Cardiac muscle cell (in vitro differentiated cells and primary cell): ENCODE measurements at regions not wholly inside any gene's neighbourhood (a gene's known extent, or its start where the extent isn't known, plus 50 kb on each side); places are given as distances from the start of the nearest gene placed in this dataset.

ENCODE experiments used
- DNase-seq, 2 donors: peaks; one replicate each; pipeline versions ENCODE4 v3.0.0 to v3.0.0-alpha.2; 2010 to 2017; ENCODE audit warnings: low read depth in 1 of 2, low spot score in 1 of 2
- H3K27ac ChIP-seq: fragments of 200-600 bp; sonication (generic); 2 replicates; pipeline ENCODE4 v1.5.1; 2016
- H3K27me3 ChIP-seq: fragments of 200-600 bp; sonication (generic); 2 replicates; pipeline ENCODE4 v1.6.0; 2016; ENCODE audit warnings: control low read depth
- H3K36me3 ChIP-seq: fragments of 200-600 bp; sonication (generic); 2 replicates; pipeline ENCODE4 v1.5.1; 2016; ENCODE audit warnings: control low read depth
- H3K4me1 ChIP-seq: fragments of 200-600 bp; sonication (generic); 2 replicates; pipeline ENCODE4 v1.8.1; 2017; ENCODE audit warnings: low read depth, mild to moderate bottlenecking, mixed run types
- H3K4me3 ChIP-seq: fragments of 200-600 bp; sonication (generic); 2 replicates; pipeline ENCODE4 v1.5.1; 2016; ENCODE audit warnings: mild to moderate bottlenecking
- H3K9me3 ChIP-seq: fragments of 200-600 bp; sonication (generic); 2 replicates; pipeline ENCODE4 v1.5.1; 2017; ENCODE audit warnings: low read depth, mild to moderate bottlenecking, control low read depth
- CTCF ChIP-seq: IDR thresholded peaks from 2 replicates; pipeline ENCODE4 v1.5.1; 2012; ENCODE audit warnings: low read depth, mild to moderate bottlenecking, low read length

- no peak for TF ChIP-seq CTCF
- no peak overlapping the region for H3K27ac ChIP-seq
- DNase-seq = no peak
- no peaks in the 10 kb centered on the region for H3K4me1 ChIP-seq
- H3K36me3 ChIP-seq = no peaks in the 10 kb centered on the region
- H3K9me3 ChIP-seq = no peaks in the 10 kb centered on the region
- no peaks in the 10 kb centered on the region for H3K27me3 ChIP-seq
- H3K4me3 ChIP-seq = no peak overlapping the region
Measured at GRCh38 chr1:31503570-31503969, 72.7 kb upstream of the TINAGL1 start.

- Histone ChIP-seq H3K27ac (no peak overlapping the region), H3K4me3 (no peak overlapping the region), H3K4me1 (no peaks in the 10 kb centered on the region), H3K36me3 (no peaks in the 10 kb centered on the region), H3K9me3 (no peaks in the 10 kb centered on the region), H3K27me3 (no peaks in the 10 kb centered on the region)
- TF ChIP-seq CTCF = no peak
- DNase-seq = no peak
Measured at GRCh38 chr1:31504001-31504400, 72.3 kb upstream of the TINAGL1 start.

GRCh38 chr1:31505911-31506497 lies 70.3 kb upstream of the TINAGL1 start:
- H3K27ac ChIP-seq = no peak overlapping the region

GRCh38 chr1:31507221-31507620 lies 69.1 kb upstream of the TINAGL1 start:
- no peaks in the 10 kb centered on the region for H3K4me1 ChIP-seq
- H3K9me3 ChIP-seq = no peaks in the 10 kb centered on the region
- no peak for TF ChIP-seq CTCF
- no peaks in the 10 kb centered on the region for H3K36me3 ChIP-seq
- H3K4me3 ChIP-seq = no peak overlapping the region
- no peak for DNase-seq
- no peak overlapping the region for H3K27ac ChIP-seq
- no peaks in the 10 kb centered on the region for H3K27me3 ChIP-seq

More at GRCh38 chr1:31505911-31506497, 70.3 kb upstream of the TINAGL1 start:
- DNase-seq = peak in 1 of 2 donors; percentile 71
- TF ChIP-seq CTCF = no peak
- H3K27me3 ChIP-seq = no peaks in the 10 kb centered on the region
- H3K4me1 ChIP-seq = no peaks in the 10 kb centered on the region
- no peak overlapping the region for H3K4me3 ChIP-seq
- no peaks in the 10 kb centered on the region for H3K36me3 ChIP-seq
- no peaks in the 10 kb centered on the region for H3K9me3 ChIP-seq

- no peak overlapping the region for H3K4me3 ChIP-seq
- no peaks in the 10 kb centered on the region for H3K36me3 ChIP-seq
- H3K27ac ChIP-seq = no peak overlapping the region
- no peak for TF ChIP-seq CTCF
- no peak for DNase-seq
- no peaks in the 10 kb centered on the region for H3K27me3 ChIP-seq
- H3K9me3 ChIP-seq = no peaks in the 10 kb centered on the region
- H3K4me1 ChIP-seq = no peaks in the 10 kb centered on the region
Measured at GRCh38 chr1:31507676-31508530, 68.4 kb upstream of the TINAGL1 start.
